ENCODE measurements at regions not wholly inside any gene's neighbourhood (a gene's known extent, or its start where the extent isn't known, plus 50 kb on each side); places are given as distances from the start of the nearest gene placed in this dataset.

GRCh38 chr18:1527805-1528204, 623.1 kb downstream of the ADCYAP1 start:
- intact Hi-C loops (cut with micrococcal nuclease): no loop called here

More at GRCh38 chr18:1527805-1528204, 623.1 kb downstream of the ADCYAP1 start:
- ChIA-PET POLR2A (no interaction called here), RAD21 (ENCODE audit: low non-redundant PET in 1 of 2, low total read pairs in 2 of 2, uncharacterized antibody in 2 of 2, unreplicated experiment in 2 of 2) (no interaction called here), CTCF (no interaction called here)
- Histone ChIP-seq H3K4me3 (replicated peaks in 1 of 2; ENCODE audit: low read depth in 1 of 2, low read length in 2 of 2) (no peak overlapping the region), H3K27ac (ENCODE audit: low read depth, low read length) (no peak overlapping the region), H3K9me3 (ENCODE audit: control insufficient read depth in 1 of 2, insufficient read depth in 1 of 2, low read depth in 1 of 2, low read length in 2 of 2) (no peaks in the 10 kb centered on the region), H3K36me3 (ENCODE audit: control insufficient read depth in 1 of 2, insufficient read depth in 2 of 2, low read length in 2 of 2) (no peaks in the 10 kb centered on the region), H3K4me1 (ENCODE audit: control insufficient read depth in 1 of 2, insufficient read depth in 2 of 2, low read length in 2 of 2) (no peaks in the 10 kb centered on the region), H2AFZ (ENCODE audit: low read depth, low read length, poor library complexity, severe bottlenecking) (no peak overlapping the region), H3K27me3 (ENCODE audit: insufficient read depth, low read length) (peaks cover 18% of the 10 kb centered on the region), H3K4me2 (ENCODE audit: low read length) (no peak overlapping the region), H4K20me1 (ENCODE audit: insufficient read depth) (no peaks in the 10 kb centered on the region), H3K9ac (ENCODE audit: low read length) (no peak overlapping the region), H3K9me2 (ENCODE audit: insufficient read depth) (no peaks in the 10 kb centered on the region), H3K79me2 (ENCODE audit: insufficient read depth, low read length) (no peaks in the 10 kb centered on the region)
- TF ChIP-seq SIN3A (IDR thresholded peaks at IDR 0.05; ENCODE audit: low read depth) (no peak), ZBTB33 (IDR thresholded peaks at IDR 0.05; ENCODE audit: extremely low read depth, insufficient replicate concordance, low read length) (no peak), ZFX (IDR thresholded peaks at IDR 0.05) (no peak), REST (IDR thresholded peaks at IDR 0.05; ENCODE audit: low read depth) (no peak), EZH2phosphoT487 (IDR thresholded peaks at IDR 0.05; ENCODE audit: borderline replicate concordance) (no peak), POLR2AphosphoS5 (IDR thresholded peaks at IDR 0.05; ENCODE audit: low read depth, low read length) (no peak), ATF3 (IDR thresholded peaks at IDR 0.05) (no peak), JUND (IDR thresholded peaks at IDR 0.05) (no peak), FOSL1 (IDR thresholded peaks at IDR 0.05; ENCODE audit: low read depth) (no peak), SP1 (IDR thresholded peaks at IDR 0.05; ENCODE audit: low read depth) (no peak), CEBPB (IDR thresholded peaks at IDR 0.05; ENCODE audit: low read depth) (no peak), EZH2 (IDR thresholded peaks at IDR 0.05) (no peak), SRF (IDR thresholded peaks at IDR 0.05; ENCODE audit: low read depth) (no peak), EGR1 (IDR thresholded peaks at IDR 0.05; ENCODE audit: low read depth) (no peak), ELF1 (IDR thresholded peaks at IDR 0.05; ENCODE audit: borderline replicate concordance, low read depth) (no peak), CBX3 (IDR thresholded peaks at IDR 0.05; ENCODE audit: low read depth) (no peak), POLR2A (IDR thresholded peaks at IDR 0.05; ENCODE audit: borderline replicate concordance, extremely low read depth, insufficient read depth, insufficient read length) (no peak), ZNF274 (IDR thresholded peaks at IDR 0.05; ENCODE audit: low read depth, low read length) (no peak)
- DNase-seq (ENCODE audit: low read depth, low spot score) (no peak), ATAC-seq (no peak)
- BruUV-seq (replicated peaks): no TSS peak
